Mammary epithelial cell (primary cell): ENCODE measurements at regions not wholly inside any gene's neighbourhood (a gene's known extent, or its start where the extent isn't known, plus 50 kb on each side); places are given as distances from the start of the nearest gene placed in this dataset.

Source experiments
- CTCF ChIP-seq, 2 donors: IDR thresholded peaks in 1 of 2; conservative IDR thresholded peaks in 1 of 2; 2 replicates each; pipeline ENCODE4 v1.5.1; 2011 to 2012; ENCODE audit warnings: inconsistent platforms in 2 of 2, low read length in 2 of 2, mild to moderate bottlenecking in 2 of 2, control low read depth in 1 of 2, low read depth in 1 of 2; ENCODE audit not compliant: insufficient read depth in 1 of 2; ENCODE audit errors: extremely low read depth in 1 of 2
- EZH2 ChIP-seq: IDR thresholded peaks from 2 replicates; pipeline ENCODE4 v1.6.1; 2012; ENCODE audit warnings: low read length, inconsistent platforms, borderline replicate concordance

- TF ChIP-seq CTCF (conservative IDR thresholded peaks at IDR 0.05 in 1 of 2, IDR thresholded peaks at IDR 0.05 in 1 of 2; ENCODE audit: extremely low read depth in 1 of 2, insufficient read depth in 1 of 2, low read depth in 1 of 2, low read length in 2 of 2) (no peak), EZH2 (no peak)
Measured at GRCh38 chrX:110966091-110966454, 129.9 kb upstream of the PAK3 start.
